ENCODE measurements at regions not wholly inside any gene's neighbourhood (a gene's known extent, or its start where the extent isn't known, plus 50 kb on each side); places are given as distances from the start of the nearest gene placed in this dataset.

DNA sequence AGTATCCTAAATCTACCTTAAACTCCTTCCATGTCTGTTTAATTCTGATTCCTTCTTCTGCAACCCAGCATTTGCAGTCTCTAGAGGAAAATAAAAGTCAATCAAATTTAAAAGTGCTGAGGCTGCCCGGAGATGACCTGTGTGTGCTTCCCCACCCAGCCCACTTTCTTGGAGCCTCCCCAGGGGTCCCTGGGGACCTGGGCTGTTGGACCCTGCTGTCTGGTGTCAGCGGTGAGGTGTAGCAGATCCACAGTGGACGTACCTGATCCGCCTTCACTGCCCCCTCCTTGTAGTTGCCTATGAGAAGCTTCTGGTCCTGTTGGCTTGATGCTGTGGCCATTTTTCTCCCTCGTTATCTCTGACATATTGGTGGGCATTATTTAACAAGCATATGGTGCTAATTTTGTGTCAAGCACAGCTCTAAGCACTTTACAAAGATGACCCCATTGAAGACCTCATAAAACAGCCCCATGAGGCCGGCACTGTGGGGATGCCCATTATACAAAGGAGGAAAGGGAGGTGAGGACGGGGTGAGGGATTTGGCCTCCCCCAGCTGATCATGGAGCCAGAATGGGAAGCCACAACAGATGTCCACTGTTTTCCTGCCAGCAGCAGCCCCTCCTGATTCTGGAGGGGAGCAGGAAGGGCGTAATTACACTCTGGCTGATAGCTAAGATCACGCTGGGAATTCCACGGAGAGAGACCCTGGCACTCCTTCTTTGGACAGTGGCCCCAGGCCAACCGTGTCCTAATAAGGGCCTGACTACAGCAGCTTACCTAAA lies 628.2 kb downstream of the CDH26 start:
- DNase-seq = no peak

DNA sequence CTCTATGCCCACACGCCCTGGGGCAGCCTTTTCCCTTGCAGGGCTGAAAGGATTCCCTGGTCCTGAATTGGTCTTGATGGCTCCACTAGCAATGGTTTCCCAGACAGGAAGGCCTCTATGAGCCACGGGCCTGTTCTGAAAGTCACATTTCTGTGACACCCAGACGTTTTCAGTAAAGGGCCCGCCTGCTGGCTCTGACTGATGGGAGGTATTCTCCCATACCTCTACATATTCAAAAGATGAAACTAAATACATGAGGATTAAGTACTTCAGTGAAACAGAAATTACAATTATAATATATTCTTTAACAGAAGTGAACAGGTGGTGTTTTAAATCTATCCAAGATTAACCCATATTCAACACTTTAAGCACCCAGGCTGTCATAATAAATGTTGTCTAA lies 629.8 kb downstream of the CDH26 start:
- DNase-seq = no peak

DNA sequence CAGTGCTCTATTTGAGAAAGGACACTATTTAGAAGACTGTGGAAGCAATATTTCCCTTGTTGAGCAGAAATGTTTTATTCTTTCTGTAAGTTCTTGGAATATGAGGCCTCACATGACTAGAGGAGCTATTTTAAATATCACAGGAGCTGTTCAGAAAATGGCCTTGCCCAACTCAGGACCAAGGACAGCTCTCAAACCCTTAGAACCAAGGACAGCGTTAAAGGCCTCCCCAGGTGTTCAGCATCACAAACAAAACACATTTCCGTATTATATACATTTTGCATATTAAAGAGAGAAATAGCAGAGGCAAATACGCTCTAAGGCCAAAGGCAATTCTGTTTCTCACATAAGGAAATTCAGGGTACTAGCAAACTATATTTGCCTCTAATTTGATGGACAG lies 631.4 kb downstream of the CDH26 start:
- DNase-seq = peak in 1 of 4 experiments; percentile 2

DNA sequence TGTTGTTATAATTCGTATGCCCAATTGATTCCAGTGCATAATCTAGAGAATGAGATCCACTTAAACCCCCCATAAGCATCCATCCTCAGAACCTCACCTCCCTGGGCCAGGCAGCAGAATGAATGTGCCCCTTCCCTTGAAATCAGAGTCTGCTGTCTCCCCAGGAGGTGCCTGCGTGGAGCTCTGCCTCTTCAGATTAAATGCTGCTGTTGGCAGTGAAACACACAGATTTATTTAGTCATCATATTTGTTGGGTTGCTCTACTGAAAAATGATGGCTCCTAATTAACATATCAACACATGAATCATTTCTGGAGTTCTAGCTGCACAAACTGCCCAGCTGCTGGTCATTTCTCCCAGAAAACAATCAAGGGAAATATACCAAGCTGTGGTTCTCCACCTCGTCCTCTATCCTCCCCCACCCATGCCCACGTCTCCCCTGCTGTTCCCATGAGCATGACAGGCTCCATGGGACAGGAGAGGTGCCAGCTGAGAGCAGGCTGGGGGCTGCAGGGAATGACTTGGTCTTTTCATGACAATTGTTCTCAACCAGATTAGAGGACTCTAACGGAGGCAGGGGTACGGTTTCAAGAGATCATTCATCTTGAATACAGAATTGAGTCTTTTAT lies 633.1 kb downstream of the CDH26 start:
- no peak for DNase-seq

GRCh38 chr20:60598528-60598927 lies 640.3 kb downstream of the CDH26 start:
- DNase-seq = no peak

DNA sequence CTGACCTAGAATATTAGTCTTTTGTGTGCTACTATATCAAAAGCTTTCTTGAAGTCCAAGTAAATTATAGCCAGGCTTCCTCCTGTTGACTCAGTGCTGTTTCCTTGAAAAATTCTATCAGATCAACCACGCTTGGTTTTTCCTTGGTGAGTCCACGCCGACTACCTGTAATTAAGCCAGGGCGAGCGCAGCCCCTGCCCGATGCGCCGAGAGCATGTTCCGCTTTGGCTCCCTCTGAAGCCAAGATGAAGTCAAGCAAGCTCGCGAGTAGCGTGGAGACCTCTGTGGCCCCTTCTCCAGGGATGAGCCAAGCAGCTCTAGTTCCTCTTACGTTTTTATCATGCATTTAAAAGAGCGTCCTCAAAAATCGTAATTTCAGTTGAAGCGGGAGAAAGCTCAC lies 641.2 kb downstream of the CDH26 start:
- no peak for DNase-seq

- no peak for DNase-seq
These were observed 641.8 kb downstream of the CDH26 start for GRCh38 chr20:60600036-60600435.

- no peak for DNase-seq
These were observed 628.0 kb upstream of the CDH4 start for GRCh38 chr20:60624066-60624465.

DNA sequence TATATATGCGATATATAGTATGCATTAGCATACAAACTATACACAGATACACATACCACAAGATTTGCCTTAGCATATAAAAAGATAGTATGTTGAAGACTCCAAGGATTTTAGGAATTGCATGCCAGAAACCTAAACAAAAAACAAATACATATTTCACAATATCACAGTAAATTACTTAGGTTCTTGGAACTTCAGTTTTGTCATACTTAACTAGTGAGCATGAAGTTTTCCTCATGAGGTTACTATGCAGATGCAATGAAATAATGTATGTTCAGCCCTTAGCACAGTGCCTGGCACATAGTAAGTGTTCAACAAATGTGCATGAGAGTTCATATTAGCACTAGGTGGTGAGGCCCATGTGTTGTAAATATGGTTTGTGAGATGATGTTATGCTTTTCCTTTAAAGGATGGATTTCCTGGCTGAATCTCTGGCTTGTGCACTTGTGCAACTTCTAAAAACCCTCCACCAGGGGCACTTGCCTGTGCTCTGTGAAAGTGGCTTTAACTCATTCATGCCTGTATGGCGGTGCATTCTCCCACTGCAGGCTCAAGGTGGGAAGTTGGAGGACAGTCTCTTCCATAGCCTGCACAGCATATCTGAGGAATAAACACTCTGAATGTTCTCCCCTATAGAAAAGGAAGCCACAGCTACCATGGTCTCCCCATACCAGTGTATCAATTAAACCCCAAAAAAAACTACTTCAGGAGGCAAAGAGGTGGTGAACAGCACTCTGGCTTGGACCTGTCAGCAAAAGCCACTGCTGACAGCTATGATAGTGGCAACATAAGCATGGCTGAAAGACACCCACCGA lies 624.1 kb upstream of the CDH4 start:
- no peak for DNase-seq

GRCh38 chr20:60628749-60629148 lies 623.3 kb upstream of the CDH4 start:
- DNase-seq = no peak

GRCh38 chr20:60629206-60629605 lies 622.9 kb upstream of the CDH4 start:
- DNase-seq = no peak

- DNase-seq = no peak
These were observed 621.5 kb upstream of the CDH4 start for GRCh38 chr20:60630609-60631008.

DNA sequence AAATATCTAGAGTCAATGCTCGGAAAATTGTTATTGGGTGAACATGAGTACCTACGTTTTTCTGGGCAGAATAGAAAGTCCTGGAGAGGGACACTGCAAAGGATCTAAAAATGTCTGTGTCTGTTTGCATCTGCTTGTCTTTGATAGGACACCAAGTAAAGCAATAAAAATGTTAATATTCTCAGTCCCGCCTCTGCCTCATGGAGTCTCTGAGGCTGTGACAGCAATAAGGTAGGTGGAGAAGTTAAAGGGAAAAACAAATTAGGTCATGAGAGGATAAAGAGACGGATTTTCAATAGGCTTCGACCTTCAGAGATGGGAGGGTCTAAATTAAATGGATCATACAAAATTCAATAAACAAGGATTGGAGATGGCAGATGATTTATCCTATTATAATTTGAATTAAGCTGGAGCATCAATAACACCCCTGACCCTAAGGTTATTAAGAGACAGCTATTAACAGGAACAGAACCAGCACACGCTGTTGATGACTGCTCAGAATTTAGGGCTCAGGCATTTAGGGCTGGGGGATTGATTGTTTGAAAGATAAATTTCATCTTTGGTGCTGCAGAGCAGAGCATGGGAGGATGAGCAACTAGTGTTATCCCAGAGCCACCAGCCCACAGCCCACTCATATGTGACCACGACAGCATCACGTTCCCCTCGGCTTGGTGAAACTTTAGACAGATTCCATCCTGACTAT lies 620.3 kb upstream of the CDH4 start:
- no peak for DNase-seq

DNA sequence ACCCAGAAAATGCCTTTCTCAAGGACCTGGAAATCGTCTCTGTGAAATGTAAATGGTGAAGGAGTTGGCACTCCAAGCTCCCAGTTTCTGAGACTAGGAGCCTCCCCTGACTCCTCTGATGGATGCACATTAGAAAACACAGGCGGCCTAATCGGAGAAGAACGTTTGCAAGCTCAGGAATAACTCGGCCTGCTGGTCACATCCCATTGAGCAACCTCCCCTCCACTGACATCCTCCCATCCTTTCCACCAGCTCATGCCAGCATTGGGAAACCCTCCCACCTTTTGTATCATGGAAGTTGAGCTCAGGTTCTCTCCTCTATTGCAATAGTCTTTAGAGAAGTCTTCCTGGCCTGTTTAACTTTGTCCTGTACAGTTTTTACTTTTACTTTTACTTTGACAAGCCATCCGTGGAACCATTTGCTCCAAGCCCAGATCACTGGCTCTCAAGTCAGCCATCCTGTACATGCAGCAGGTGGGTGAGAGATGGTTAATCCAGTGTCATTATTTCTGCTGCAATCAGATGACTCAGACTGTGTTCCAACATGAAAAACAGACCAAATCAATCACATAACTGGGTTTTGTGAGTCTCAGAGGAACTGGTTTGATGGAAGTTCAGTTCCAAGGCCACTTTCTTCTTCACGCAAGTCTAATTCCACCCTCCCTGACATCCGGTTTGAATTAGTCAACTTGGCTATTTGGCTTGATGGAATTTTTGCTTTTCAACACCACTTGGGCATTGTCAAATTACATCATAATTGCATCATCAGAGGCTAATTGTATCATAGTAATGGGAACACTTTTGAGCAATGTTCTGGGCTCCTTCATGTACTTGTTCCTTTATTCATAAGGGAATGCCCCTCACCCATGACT lies 619.4 kb upstream of the CDH4 start:
- no peak for DNase-seq

DNA sequence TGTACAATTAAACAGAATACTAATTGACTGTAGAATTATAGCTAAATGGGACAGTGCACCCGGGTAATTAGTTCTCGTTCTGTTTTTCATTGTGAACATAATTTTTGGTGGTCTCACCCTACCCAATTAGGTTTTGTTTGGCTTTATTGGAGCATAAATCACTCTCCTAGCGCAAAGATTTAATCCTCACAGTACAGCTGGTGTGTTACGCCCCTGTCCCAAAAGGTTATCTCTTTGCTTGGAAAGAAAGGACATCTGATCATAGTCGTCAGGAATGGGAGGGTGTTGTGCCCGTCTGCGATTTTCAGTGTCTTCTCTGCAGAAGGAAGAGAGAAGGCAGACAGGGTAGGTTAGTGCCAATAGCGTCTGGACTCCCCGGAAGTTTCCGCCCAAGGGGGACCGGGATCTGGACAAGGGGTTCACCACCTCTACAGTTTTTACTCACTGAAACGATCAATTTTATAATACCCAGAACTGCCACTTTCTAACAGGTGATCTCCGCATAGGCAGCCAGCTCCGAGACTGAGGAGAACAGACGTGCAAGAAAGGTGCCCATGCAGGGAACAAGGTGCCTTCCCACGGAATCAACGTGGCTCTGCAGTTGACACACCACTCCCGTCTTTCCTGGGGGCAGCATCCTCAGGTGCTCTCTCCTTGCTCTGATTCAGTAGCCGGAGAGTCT lies 617.4 kb upstream of the CDH4 start:
- DNase-seq = no peak

DNA sequence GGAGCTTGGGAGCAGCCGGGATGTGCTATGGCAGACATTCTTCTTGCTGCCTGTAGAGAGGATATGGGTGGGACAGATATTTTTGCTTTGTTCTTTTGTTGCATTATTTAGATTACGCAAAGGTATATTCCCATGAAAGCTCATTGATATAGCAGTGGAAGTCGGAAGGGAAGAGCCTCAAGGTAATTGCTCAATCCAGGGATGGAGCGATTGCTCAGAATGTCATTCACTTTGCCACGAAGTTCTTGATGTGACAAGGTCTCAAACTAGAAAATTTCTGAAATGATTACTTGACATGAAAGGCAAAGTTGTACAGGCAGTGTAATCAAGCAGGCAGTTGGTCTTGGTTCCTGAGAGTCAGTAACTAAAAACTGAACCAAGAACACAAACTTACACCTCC lies 615.6 kb upstream of the CDH4 start:
- no peak for DNase-seq

GRCh38 chr20:60637801-60638200 lies 614.3 kb upstream of the CDH4 start:
- no peak for DNase-seq

DNA sequence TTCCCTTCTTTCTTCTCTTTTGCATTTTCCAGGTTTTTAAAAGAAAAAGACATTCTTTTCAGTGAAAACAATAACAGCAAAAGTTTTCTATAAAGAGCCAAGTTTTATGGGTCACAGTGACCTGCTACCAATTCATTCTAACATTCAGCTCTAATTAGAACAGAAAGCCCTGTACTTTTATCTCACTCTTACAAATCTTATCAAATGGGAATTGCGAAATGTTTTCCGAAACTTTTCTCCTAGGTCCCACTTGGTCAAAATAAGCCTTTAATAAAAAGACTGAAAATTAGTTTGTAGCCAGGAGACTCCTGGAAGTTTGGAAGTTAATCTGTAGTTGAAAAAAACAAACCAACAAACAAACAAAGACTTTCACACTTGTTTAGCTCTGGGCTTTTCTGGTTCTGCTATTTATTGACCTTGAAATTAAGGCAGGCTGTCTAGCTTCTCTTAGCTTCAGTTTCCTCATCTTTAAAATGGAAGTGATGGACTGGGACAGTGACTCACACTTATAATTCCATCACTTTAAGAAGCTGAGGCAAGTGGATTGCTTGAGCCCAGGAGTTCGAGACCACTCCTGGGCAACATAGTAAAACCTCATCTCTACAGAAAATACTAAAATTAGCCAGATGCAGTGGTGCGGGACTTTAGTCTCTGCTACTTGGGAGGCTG lies 613.5 kb upstream of the CDH4 start:
- no peak for DNase-seq

DNA sequence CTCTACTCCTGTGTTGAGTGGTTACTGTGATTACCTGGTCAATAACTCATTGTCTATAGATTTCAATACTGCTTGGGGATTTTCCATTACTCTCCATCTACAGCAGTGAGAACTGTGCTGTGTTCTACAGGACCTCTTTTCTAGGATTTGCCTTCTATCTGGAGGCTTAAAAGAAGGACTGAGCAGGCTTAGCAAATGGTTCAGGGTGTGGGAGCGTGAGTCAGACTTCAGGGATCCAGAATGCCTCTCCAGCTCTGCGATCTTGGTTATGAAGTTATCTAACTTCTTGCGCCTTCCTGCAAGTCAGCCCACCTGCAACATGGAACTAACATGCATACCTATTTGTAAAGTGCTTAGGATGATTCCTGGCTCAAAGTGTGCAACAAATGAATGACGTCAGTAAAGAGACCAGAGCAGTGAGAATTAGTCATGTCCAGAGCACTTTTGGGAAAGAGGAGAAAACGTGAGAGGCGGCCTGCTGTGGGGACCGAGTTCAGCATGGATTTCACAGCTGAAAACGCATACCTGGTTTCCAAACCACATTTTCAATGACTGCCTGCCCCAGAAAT lies 610.1 kb upstream of the CDH4 start:
- no peak for DNase-seq

GRCh38 chr20:60642541-60642940 lies 609.5 kb upstream of the CDH4 start:
- no peak for DNase-seq

Data from suppressor macrophage (primary cell).